HL-60 (cell line): ENCODE measurements at regions not wholly inside any gene's neighbourhood (a gene's known extent, or its start where the extent isn't known, plus 50 kb on each side); places are given as distances from the start of the nearest gene placed in this dataset.

ENCODE experiments used
- DNase-seq, 2 experiments: peaks; one replicate each; pipeline ENCODE4 v3.0.0-alpha.2; 2010 to 2020; ENCODE audit warnings: low read depth in 1 of 2, low spot score in 1 of 2
- H3K27ac ChIP-seq: fragments of 250-450 bp; sonication (Bioruptor Pico); replicated peaks from 2 replicates; pipeline ENCODE4 v1.5.1; 2020; ENCODE audit warnings: mild to moderate bottlenecking, moderate library complexity
- H3K27me3 ChIP-seq: fragments of 250-450 bp; sonication (Bioruptor Pico); 2 replicates; pipeline ENCODE4 v1.5.1; 2021; ENCODE audit warnings: mild to moderate bottlenecking, moderate library complexity; ENCODE audit not compliant: insufficient read depth, poor library complexity, severe bottlenecking
- H3K4me3 ChIP-seq: replicated peaks from 2 replicates; pipeline ENCODE4 v1.5.1; 2011; ENCODE audit warnings: mild to moderate bottlenecking, control low read depth, low read length; ENCODE audit not compliant: insufficient read depth
- CTCF ChIP-seq: IDR thresholded peaks from one replicate; pipeline ENCODE4 v1.5.1; 2011; ENCODE audit warnings: low read length, control low read depth, inconsistent platforms; ENCODE audit not compliant: insufficient read depth
- GABPA ChIP-seq: IDR thresholded peaks from 2 replicates; pipeline ENCODE4 v1.6.1; 2012; ENCODE audit warnings: low read depth
- POLR2AphosphoS5 ChIP-seq: IDR thresholded peaks from 2 replicates; pipeline ENCODE4 v1.6.1; 2012; ENCODE audit warnings: low read depth
- REST ChIP-seq: IDR thresholded peaks from 2 replicates; pipeline ENCODE4 v1.6.1; 2012; ENCODE audit warnings: low read depth; ENCODE audit not compliant: insufficient replicate concordance
- SPI1 ChIP-seq: IDR thresholded peaks from 2 replicates; pipeline ENCODE4 v1.6.1; 2012; ENCODE audit warnings: low read depth, mild to moderate bottlenecking, borderline replicate concordance

- H3K27ac ChIP-seq = no peak overlapping the region
- TF ChIP-seq CTCF (peak; percentile 41), REST (no peak)
- H3K27me3 ChIP-seq = no peaks in the 10 kb centered on the region
- H3K4me3 ChIP-seq = no peak overlapping the region
- DNase-seq = no peak
Measured at GRCh38 chr2:164430166-164430783, 191.0 kb downstream of the GRB14 start.

DNA sequence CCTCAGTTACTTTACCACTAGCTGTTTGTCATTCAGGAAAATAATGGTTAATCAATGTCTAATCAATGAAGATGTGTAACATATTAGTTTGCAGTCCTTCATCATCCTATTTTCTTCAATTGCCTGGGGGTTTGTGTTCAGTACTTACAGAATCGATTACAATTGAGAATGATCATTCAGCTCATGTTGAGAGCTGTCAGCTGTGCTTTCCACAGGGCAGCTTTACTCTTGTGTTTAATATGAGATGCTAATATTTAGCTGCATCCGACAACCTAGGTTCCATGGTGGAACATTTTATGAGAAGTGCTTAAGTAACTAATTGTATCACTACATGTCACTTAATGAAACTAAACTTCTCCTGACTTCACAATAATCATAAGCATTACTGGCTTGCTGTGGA is 191.9 kb downstream of the GRB14 start:
- TF ChIP-seq GABPA (no peak), POLR2AphosphoS5 (no peak), SPI1 (no peak), CTCF (no peak), REST (no peak)
- H3K4me3 ChIP-seq = no peak overlapping the region
- no peak for DNase-seq
- no peak overlapping the region for H3K27ac ChIP-seq
- no peaks in the 10 kb centered on the region for H3K27me3 ChIP-seq

GRCh38 chr2:164427111-164427510 is 194.2 kb downstream of the GRB14 start:
- Histone ChIP-seq H3K27me3 (no peaks in the 10 kb centered on the region), H3K27ac (no peak overlapping the region), H3K4me3 (no peak overlapping the region)
- TF ChIP-seq POLR2AphosphoS5 (no peak), REST (no peak), CTCF (no peak), GABPA (no peak), SPI1 (no peak)
- DNase-seq = no peak
